ENCODE measurements at regions not wholly inside any gene's neighbourhood (a gene's known extent, or its start where the extent isn't known, plus 50 kb on each side); places are given as distances from the start of the nearest gene placed in this dataset.

- TF ChIP-seq CTCF (IDR thresholded peaks at IDR 0.05; ENCODE audit: low read depth, low read length, missing input control) (no peak), EGR1 (IDR thresholded peaks at IDR 0.05; ENCODE audit: low read depth in 2 of 2) (no peak), YY1 (IDR thresholded peaks at IDR 0.05) (no peak), FOXA2 (IDR thresholded peaks at IDR 0.05) (no peak), ZBTB33 (IDR thresholded peaks at IDR 0.05) (no peak), ATF3 (IDR thresholded peaks at IDR 0.05) (no peak), REST (IDR thresholded peaks at IDR 0.05) (no peak), MAX (IDR thresholded peaks at IDR 0.05) (no peak), GABPA (IDR thresholded peaks at IDR 0.05 in 1 of 2, conservative IDR thresholded peaks at IDR 0.05 in 1 of 2) (no peak), HNF4A (conservative IDR thresholded peaks at IDR 0.05) (no peak), JUND (IDR thresholded peaks at IDR 0.05) (no peak), FOXA1 (IDR thresholded peaks at IDR 0.05) (no peak)
These were observed 71.1 kb upstream of the MAP4K3 start for GRCh38 chr2:39508198-39508597.
